A204.1 (cell line): ENCODE measurements at regions not wholly inside any gene's neighbourhood (a gene's known extent, or its start where the extent isn't known, plus 50 kb on each side); places are given as distances from the start of the nearest gene placed in this dataset.
A peak's percentile ranks its signal among the peaks of the same experiment; 100 is the strongest.
"Not testable (repeated sequence)": the region's sequence is repeated elsewhere in the genome, so short reads cannot be mapped to it uniquely, and the experiment has no call there.

Experiments
- FAIRE-seq: peaks from 2 replicates; lab custom pipeline; 2012; peaks lifted over from hg19 to GRCh38; lab: Jason Lieb, UNC

GRCh38 chr10:32217216-32217615 lies 129.7 kb downstream of the EPC1 start:
- FAIRE-seq, result no peak

GRCh38 chr10:32213838-32214237 lies 133.1 kb downstream of the EPC1 start:
- not testable (repeated sequence) for FAIRE-seq

- FAIRE-seq, result no peak
These were observed 136.0 kb downstream of the EPC1 start for GRCh38 chr10:32211046-32211363.

GRCh38 chr10:32210306-32211045 lies 136.5 kb downstream of the EPC1 start:
- peak; percentile 23 for FAIRE-seq

GRCh38 chr10:32208005-32208404 lies 139.0 kb downstream of the EPC1 start:
- not testable (repeated sequence) for FAIRE-seq

GRCh38 chr10:32207544-32207943 lies 139.4 kb downstream of the EPC1 start:
- FAIRE-seq, result no peak

- FAIRE-seq, result no peak
These were observed 141.3 kb downstream of the EPC1 start for GRCh38 chr10:32205670-32206069.

GRCh38 chr10:32204606-32205005 lies 142.4 kb downstream of the EPC1 start:
- FAIRE-seq, result no peak

GRCh38 chr10:32199714-32200394 lies 143.6 kb upstream of the KIF5B start:
- no peak for FAIRE-seq

- no peak for FAIRE-seq
These were observed 141.2 kb upstream of the KIF5B start for GRCh38 chr10:32197423-32197822.

GRCh38 chr10:32190890-32191491 lies 134.8 kb upstream of the KIF5B start:
- peak; percentile 96 for FAIRE-seq

GRCh38 chr10:32189400-32190084 lies 133.3 kb upstream of the KIF5B start:
- FAIRE-seq, result no peak

GRCh38 chr10:32188601-32189000 lies 132.4 kb upstream of the KIF5B start:
- FAIRE-seq, result not testable (repeated sequence)

GRCh38 chr10:32187686-32188085 lies 131.5 kb upstream of the KIF5B start:
- no peak for FAIRE-seq

- not testable (repeated sequence) for FAIRE-seq
These were observed 127.4 kb upstream of the KIF5B start for GRCh38 chr10:32183652-32184051.

GRCh38 chr10:32182476-32182875 lies 126.3 kb upstream of the KIF5B start:
- no peak for FAIRE-seq

- no peak for FAIRE-seq
These were observed 124.4 kb upstream of the KIF5B start for GRCh38 chr10:32180390-32181280.

GRCh38 chr10:32179836-32180235 lies 123.6 kb upstream of the KIF5B start:
- no peak for FAIRE-seq

GRCh38 chr10:32177594-32177993 lies 121.4 kb upstream of the KIF5B start:
- FAIRE-seq, result not testable (repeated sequence)

- FAIRE-seq, result no peak
These were observed 119.4 kb upstream of the KIF5B start for GRCh38 chr10:32175629-32176028.

GRCh38 chr10:32174349-32174893 lies 118.2 kb upstream of the KIF5B start:
- no peak for FAIRE-seq

- no peak for FAIRE-seq
These were observed 115.0 kb upstream of the KIF5B start for GRCh38 chr10:32171204-32171603.
